K562 (cell line): ENCODE measurements at regions not wholly inside any gene's neighbourhood (a gene's known extent, or its start where the extent isn't known, plus 50 kb on each side); places are given as distances from the start of the nearest gene placed in this dataset.
A peak's percentile ranks its signal among the peaks of the same experiment; 100 is the strongest.

Source experiments
- ATAC-seq: fragments of 200-7000 bp; cut with Tn5 transposase; 3 replicates; pipeline ENCODE4 v1.9.1; 2020; ENCODE audit warnings: moderate library complexity
- BruUV-seq: library from RNA; stranded (reverse); fragments of 400-500 nt; replicated peaks from 2 replicates; lab custom pipeline; 2021; lab: Mats Ljungman, UMichigan
- CTCF ChIA-PET: fragments of 300-600 bp; formaldehyde crosslinking; extraction: SDS; loops from one replicate; lab custom pipeline; 2021; ENCODE audit warnings: low intra/inter-chr PET ratio; lab: Yijun Ruan, JAX
- POLR2A ChIA-PET: fragments of 300-600, 350-650 bp; sonication (Branson Sonifier 250); formaldehyde crosslinking; extraction: SDS; loops from one replicate; lab custom pipeline; 2021; ENCODE audit warnings: antibody characterized with exemption, inconsistent platforms; lab: Yijun Ruan, JAX
- DNase-seq, 4 experiments: peaks; one replicate each; pipeline versions ENCODE4 v3.0.0 to v3.0.0-alpha.2; 2011 to 2018; ENCODE audit warnings: low spot score in 3 of 4, mixed read lengths in 3 of 4; ENCODE audit errors: extremely low read depth in 1 of 4
- FAIRE-seq: peaks from 2 replicates; lab custom pipeline; 2011; peaks lifted over from hg19 to GRCh38; lab: Jason Lieb, UNC
- H2AFZ ChIP-seq: 2 replicates; pipeline ENCODE4 v1.6.0; 2011; ENCODE audit warnings: low read depth, low read length, control low read depth, inconsistent platforms
- H3K27ac ChIP-seq: fragments of 200-600 bp; 3 replicates; pipeline ENCODE4 v1.8.0; 2011; ENCODE audit warnings: low read depth, mild to moderate bottlenecking, control low read depth, inconsistent platforms, low read length, moderate library complexity, mixed read lengths; ENCODE audit errors: extremely low read depth
- H3K27me3 ChIP-seq, 2 experiments: fragments of 300-600 bp in 1 of 2; 2 replicates in 1 of 2; 3 replicates in 1 of 2; pipeline versions ENCODE4 v1.6.0 to v1.8.0; 2011; ENCODE audit warnings: inconsistent platforms in 2 of 2, low read length in 2 of 2, mild to moderate bottlenecking in 1 of 2, mixed read lengths in 1 of 2, moderate library complexity in 1 of 2; ENCODE audit not compliant: control insufficient read depth in 2 of 2, insufficient read depth in 2 of 2
- H3K36me3 ChIP-seq: fragments of 300-600 bp; 3 replicates; pipeline ENCODE4 v1.8.0; 2011; ENCODE audit warnings: mild to moderate bottlenecking, low read length, inconsistent platforms; ENCODE audit not compliant: control insufficient read depth, insufficient read depth
- H3K4me1 ChIP-seq, 2 experiments: fragments of 200-600 bp in 1 of 2; replicated peaks in 1 of 2; 2 replicates in 1 of 2; 3 replicates in 1 of 2; pipeline versions ENCODE4 v1.5.1 to v1.8.0; 2011; ENCODE audit warnings: inconsistent platforms in 2 of 2, low read length in 2 of 2, mild to moderate bottlenecking in 1 of 2, mixed read lengths in 1 of 2, moderate library complexity in 1 of 2; ENCODE audit not compliant: control insufficient read depth in 2 of 2, insufficient read depth in 2 of 2
- H3K4me2 ChIP-seq: 2 replicates; pipeline ENCODE4 v1.6.1; 2011; ENCODE audit warnings: low read length, control low read depth, inconsistent platforms, mixed read lengths; ENCODE audit not compliant: insufficient read depth
- H3K4me3 ChIP-seq: fragments of 200-600 bp; sonication (generic), shearing (Covaris generic); 2 replicates; pipeline ENCODE4 v1.5.1; 2016; ENCODE audit warnings: control low read depth, inconsistent platforms
- H3K79me2 ChIP-seq: fragments of 200-600 bp; 3 replicates; pipeline ENCODE4 v1.8.0; 2011; ENCODE audit warnings: low read length, inconsistent platforms; ENCODE audit not compliant: control insufficient read depth, insufficient read depth
- H3K9ac ChIP-seq, 2 experiments: 2 replicates each; pipeline versions ENCODE4 v1.6.0 to v1.6.1; 2011; ENCODE audit warnings: low read depth in 2 of 2, low read length in 2 of 2, control low read depth in 1 of 2, inconsistent platforms in 1 of 2, mild to moderate bottlenecking in 1 of 2, mixed read lengths in 1 of 2; ENCODE audit not compliant: insufficient read depth in 1 of 2
- H3K9me1 ChIP-seq: one replicate; pipeline ENCODE4 v1.6.0; 2011; ENCODE audit warnings: inconsistent platforms, mild to moderate bottlenecking, low read length, moderate library complexity; ENCODE audit not compliant: control insufficient read depth, insufficient read depth
- H3K9me3 ChIP-seq: replicated peaks from 2 replicates; pipeline ENCODE4 v1.5.1; 2011; ENCODE audit warnings: low read depth, low read length, inconsistent platforms; ENCODE audit not compliant: control insufficient read depth, insufficient read depth
- H4K20me1 ChIP-seq: replicated peaks from 2 replicates; pipeline ENCODE4 v1.6.1; 2011; ENCODE audit warnings: low read length, inconsistent platforms, mixed read lengths; ENCODE audit not compliant: control insufficient read depth, insufficient read depth
- ARNT ChIP-seq, 2 experiments: fragments of 450-650 bp; IDR thresholded peaks; 2 replicates each; pipeline ENCODE4 v1.6.1; 2016; ENCODE audit warnings: mild to moderate bottlenecking in 1 of 2
- COPS2 ChIP-seq: fragments of 450-650 bp; conservative IDR thresholded peaks from 2 replicates; pipeline ENCODE4 v1.6.1; 2016; ENCODE audit warnings: mild to moderate bottlenecking, moderate library complexity
- E2F1 ChIP-seq: sonication (generic); formaldehyde crosslinking; IDR thresholded peaks from 2 replicates; pipeline ENCODE4 v1.8.1; 2023; ENCODE audit warnings: mild to moderate bottlenecking, missing genetic modification reagents, moderate library complexity
- POLR2G ChIP-seq: fragments of 200-400 bp; formaldehyde crosslinking; IDR thresholded peaks from 2 replicates; pipeline ENCODE4 v1.6.1; 2017; ENCODE audit warnings: low read depth, mild to moderate bottlenecking, antibody characterized with exemption, low read length, moderate library complexity
- RBM25 ChIP-seq: fragments of 200-400 bp; formaldehyde crosslinking; IDR thresholded peaks from 2 replicates; pipeline ENCODE4 v1.6.1; 2018; ENCODE audit warnings: low read length, low read depth, moderate library complexity; ENCODE audit not compliant: severe bottlenecking
- ZBTB49 ChIP-seq: sonication (generic); formaldehyde crosslinking; IDR thresholded peaks from 2 replicates; pipeline ENCODE4 v1.8.0; 2022; ENCODE audit warnings: missing genetic modification reagents, mild to moderate bottlenecking, borderline replicate concordance
- ZBTB5 ChIP-seq: fragments of 450-650 bp; IDR thresholded peaks from 2 replicates; pipeline ENCODE4 v1.6.1; 2017; ENCODE audit warnings: antibody characterized with exemption
- WGBS: fragments of 100-300 bp; shearing (Covaris generic); methylation state at CpG from one replicate; pipeline ENCODE4 v1.1.6; 2016; ENCODE audit warnings: low coverage, mixed read lengths; ENCODE audit not compliant: insufficient coverage; ENCODE audit errors: missing lambda C conversion rate; 5-methylcytosine and 5-hydroxymethylcytosine counted together
- in situ Hi-C: fragments of 300-500 bp; cut with MboI; formaldehyde crosslinking; loops from 4 replicates; pipeline ENCODE4 v1.15.0; 2018; ENCODE audit warnings: inconsistent platforms, mixed read lengths
- intact Hi-C: fragments of 100-400 bp; cut with micrococcal nuclease; formaldehyde crosslinking; loops from 2 replicates; pipeline ENCODE4 v1.14.2; 2022

GRCh38 chr6:113576310-113576709, 280.8 kb upstream of the MARCKS start:
- H3K79me2 ChIP-seq, result no peaks in the 10 kb centered on the region
- DNase-seq, result no peak
- no TSS peak for BruUV-seq
- no peaks in the 10 kb centered on the region for H3K9me1 ChIP-seq
- CTCF ChIA-PET, result no interaction called here
- no peaks in the 10 kb centered on the region for H3K27me3 ChIP-seq
- H3K4me3 ChIP-seq, result no peak overlapping the region
- no peak overlapping the region for H3K9ac ChIP-seq
- no peak for FAIRE-seq
- H4K20me1 ChIP-seq, result no peaks in the 10 kb centered on the region
- no peak overlapping the region for H2AFZ ChIP-seq
- H3K4me2 ChIP-seq, result no peak overlapping the region
- ATAC-seq, result no peak
- peak; percentile 21 for TF ChIP-seq RBM25
- no peak for TF ChIP-seq COPS2
- intact Hi-C loops, result no loop called here
- H3K9me3 ChIP-seq, result no peaks in the 10 kb centered on the region
- POLR2A ChIA-PET, result no interaction called here
- in situ Hi-C loops, result no loop called here
- no peaks in the 10 kb centered on the region for H3K4me1 ChIP-seq
- no peaks in the 10 kb centered on the region for H3K36me3 ChIP-seq
- H3K27ac ChIP-seq, result no peak overlapping the region

GRCh38 chr6:113578691-113579090, 278.5 kb upstream of the MARCKS start:
- H4K20me1 ChIP-seq, result no peaks in the 10 kb centered on the region
- no peak overlapping the region for H2AFZ ChIP-seq
- H3K4me2 ChIP-seq, result no peak overlapping the region
- in situ Hi-C loops (no loop called here), intact Hi-C loops (no loop called here)
- no peak for ATAC-seq
- H3K79me2 ChIP-seq, result no peaks in the 10 kb centered on the region
- H3K4me1 ChIP-seq, result no peaks in the 10 kb centered on the region
- DNase-seq, result no peak
- FAIRE-seq, result no peak
- no peak overlapping the region for H3K9ac ChIP-seq
- CTCF ChIA-PET, result no interaction called here
- H3K27me3 ChIP-seq, result no peaks in the 10 kb centered on the region
- POLR2A ChIA-PET, result no interaction called here
- no peak overlapping the region for H3K27ac ChIP-seq
- 9% methylated on average over 3 of the region's 3 CpGs for WGBS
- no peak overlapping the region for H3K4me3 ChIP-seq
- no peaks in the 10 kb centered on the region for H3K36me3 ChIP-seq
- BruUV-seq, result no TSS peak
- no peaks in the 10 kb centered on the region for H3K9me3 ChIP-seq
- H3K9me1 ChIP-seq, result no peaks in the 10 kb centered on the region
- TF ChIP-seq ARNT (IDR thresholded peaks at IDR 0.05), result no peak
- no peak for TF ChIP-seq E2F1
- TF ChIP-seq ZBTB5, result no peak
- TF ChIP-seq POLR2G, result no peak
- TF ChIP-seq ZBTB49 (CRISPR knock-in tag), result no peak
